ENCODE measurements at regions not wholly inside any gene's neighbourhood (a gene's known extent, or its start where the extent isn't known, plus 50 kb on each side); places are given as distances from the start of the nearest gene placed in this dataset.
A peak's percentile ranks its signal among the peaks of the same experiment; 100 is the strongest.
"Not testable (repeated sequence)": the region's sequence is repeated elsewhere in the genome, so short reads cannot be mapped to it uniquely, and the experiment has no call there.

DNA sequence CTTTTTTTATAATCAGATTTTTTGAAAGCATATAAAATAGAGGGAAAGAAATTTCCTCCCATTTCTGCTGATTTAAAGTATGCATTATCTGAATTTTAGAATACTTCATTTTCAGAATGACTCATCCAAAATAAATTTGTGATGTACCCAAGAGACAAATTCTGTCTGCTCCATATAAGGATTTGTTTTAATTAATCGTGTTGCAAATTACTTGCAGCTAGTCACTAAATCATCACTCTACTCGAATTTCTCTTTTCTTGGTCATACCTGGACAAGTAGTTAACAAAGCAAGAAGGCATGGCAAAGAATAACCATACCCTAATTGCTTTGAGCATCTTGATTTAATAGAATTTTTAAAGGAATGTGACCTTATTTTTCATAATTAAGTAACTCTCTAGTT is 284.1 kb upstream of the GRAMD2B start:
- DNase-seq (ENCODE audit: low read depth), result peak; percentile 13

DNA sequence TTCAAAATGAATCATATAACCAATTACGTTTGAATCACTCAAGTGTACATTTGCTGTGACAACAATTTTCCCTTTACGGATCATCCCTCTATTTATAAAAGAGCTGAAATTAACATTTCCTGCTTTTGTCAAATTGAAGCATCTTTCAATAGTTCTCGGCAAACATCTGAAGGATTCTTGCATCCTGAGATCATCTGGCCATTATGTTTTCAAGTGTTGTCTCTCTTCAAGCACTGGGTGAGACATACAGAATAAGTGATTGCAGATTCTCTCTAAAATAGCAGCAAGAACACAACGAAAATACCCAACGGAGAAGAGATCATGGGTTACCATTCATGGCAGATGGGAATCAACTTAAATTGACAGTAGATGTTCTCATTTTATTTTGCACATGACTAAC is 283.4 kb upstream of the GRAMD2B start:
- peak; percentile 31 for DNase-seq (ENCODE audit: low read depth)

DNA sequence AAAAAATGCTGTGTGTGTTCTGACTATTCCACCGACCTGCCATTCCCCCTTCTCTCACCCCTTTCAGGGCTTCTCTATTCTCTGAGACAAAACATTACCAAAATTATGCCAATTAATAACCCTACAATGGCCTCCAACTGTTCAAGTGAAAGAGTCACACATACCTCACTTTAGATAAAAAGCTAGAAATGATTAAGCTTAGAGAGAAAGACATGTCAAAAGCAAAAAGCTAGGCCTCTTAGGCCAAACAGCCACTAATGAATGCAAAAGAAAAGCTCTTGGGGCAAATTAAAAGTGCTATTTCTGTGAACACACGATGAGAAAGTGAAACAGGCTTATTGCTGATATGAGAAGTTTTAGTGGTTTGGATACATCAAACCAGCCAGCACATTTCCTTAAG is 279.6 kb upstream of the GRAMD2B start:
- DNase-seq (ENCODE audit: low read depth), result no peak

DNA sequence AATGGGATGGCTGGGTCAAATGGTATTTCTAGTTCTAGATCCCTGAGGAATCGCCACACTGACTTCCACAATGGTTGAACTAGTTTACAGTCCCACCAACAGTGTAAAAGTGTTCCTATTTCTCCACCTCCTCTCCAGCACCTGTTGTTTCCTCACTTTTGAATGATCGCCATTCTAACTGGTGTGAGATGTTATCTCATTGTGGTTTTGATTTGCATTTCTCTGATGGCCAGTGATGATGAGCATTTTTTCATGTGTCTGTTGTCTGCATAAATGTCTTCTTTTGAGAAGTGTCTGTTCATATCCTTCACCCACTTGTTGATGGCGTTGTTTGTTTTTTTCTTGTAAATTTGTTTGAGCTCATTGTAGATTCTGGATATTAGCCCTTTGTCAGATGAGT is 272.9 kb upstream of the GRAMD2B start:
- DNase-seq (ENCODE audit: low read depth), result not testable (repeated sequence)

DNA sequence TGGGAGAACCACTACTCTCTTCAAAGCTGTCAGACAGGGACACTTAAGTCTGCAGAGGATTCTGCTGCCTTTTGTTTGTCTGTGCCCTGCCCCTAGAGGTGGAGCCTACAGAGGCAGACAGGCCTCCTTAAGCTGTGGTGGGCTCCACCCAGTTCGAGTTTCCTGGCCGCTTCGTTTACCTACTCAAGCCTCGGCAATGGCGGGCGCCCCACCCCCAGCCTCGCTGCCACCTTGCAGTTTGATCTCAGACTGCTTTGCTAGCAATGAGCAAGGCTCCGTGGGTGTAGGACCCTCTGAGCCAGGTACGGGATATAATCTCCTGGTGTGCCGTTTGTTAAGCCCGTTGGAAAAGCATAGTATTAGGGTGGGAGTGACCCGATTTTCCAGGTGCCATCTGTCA is 267.9 kb upstream of the GRAMD2B start:
- not testable (repeated sequence) for DNase-seq (ENCODE audit: low read depth)

DNA sequence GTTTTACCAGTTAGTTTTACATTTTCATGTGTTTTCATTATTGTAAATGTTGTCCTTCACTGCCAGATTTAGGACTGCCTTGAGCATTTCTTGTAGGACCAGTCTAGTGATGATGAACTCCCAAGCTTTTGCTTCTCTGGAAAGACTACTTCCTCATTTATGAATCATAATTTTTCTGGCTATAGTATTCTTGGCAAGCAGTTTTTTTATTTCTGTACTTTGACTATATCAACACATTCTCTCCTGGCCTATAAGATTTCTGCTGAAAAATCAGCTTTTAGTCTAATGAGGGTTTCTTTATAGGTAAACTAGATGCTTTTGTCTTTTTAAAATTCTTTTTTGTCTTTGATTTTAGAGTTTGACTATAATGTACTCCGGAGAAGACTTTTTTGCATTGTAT is 256.8 kb upstream of the GRAMD2B start:
- no peak for DNase-seq (ENCODE audit: low read depth)

DNA sequence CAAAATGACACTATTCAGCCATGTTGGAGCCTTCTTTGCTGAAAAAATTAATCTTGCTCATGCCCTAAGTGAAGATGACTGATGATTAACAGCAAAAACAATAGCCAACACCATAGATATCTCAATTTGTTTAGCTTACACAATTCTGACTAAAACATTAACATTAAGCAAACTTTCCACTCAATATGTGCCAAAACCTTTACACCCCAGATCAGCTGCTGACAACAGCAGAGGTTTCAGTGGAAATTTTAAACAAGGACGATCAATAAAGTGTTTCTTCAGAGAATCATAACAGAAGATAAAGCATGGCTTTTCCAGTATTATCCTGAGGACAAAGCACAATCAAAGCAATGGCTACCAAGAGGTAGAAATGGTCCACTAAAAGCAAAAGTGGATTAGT is 254.4 kb upstream of the GRAMD2B start:
- no peak for DNase-seq (ENCODE audit: low read depth)

DNA sequence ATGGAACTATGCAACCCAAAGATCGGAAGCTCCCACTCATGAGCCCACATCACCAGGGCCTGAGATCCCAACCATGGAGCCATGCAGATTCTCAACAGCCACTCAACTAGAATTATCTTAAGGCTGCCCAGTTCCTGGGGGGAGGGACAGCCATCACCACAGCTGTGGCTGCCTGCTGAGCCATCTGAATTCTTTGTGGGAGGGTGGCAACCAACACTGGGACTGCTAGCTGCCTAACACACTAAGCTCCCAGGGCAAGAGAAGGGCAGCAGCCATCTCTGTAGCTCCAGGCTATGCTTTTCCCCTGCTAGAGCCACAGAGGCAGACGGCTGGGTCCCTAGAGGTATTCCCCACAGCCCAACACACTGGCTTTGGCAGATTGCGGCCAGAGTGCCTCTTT is 251.3 kb upstream of the GRAMD2B start:
- no peak for DNase-seq (ENCODE audit: low read depth)

DNA sequence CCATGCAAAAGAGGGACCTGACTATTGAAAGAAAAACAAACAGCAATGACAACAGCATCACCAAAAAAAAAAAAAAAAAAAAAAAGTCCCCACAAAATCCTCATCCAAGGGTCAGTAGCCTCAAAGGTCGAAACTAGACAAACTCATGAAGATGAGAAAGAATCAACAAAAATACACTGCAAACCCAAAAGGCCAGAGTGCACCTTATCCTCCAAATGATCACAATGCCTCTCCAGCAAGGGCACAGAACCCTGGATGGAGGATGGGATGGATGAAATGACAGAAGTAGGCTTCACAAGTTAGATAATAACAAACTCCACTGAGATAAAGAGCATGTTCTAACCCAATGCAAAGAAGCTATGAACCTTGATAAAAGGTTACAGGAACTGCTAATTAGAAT is 250.4 kb upstream of the GRAMD2B start:
- DNase-seq (ENCODE audit: low read depth), result no peak

DNA sequence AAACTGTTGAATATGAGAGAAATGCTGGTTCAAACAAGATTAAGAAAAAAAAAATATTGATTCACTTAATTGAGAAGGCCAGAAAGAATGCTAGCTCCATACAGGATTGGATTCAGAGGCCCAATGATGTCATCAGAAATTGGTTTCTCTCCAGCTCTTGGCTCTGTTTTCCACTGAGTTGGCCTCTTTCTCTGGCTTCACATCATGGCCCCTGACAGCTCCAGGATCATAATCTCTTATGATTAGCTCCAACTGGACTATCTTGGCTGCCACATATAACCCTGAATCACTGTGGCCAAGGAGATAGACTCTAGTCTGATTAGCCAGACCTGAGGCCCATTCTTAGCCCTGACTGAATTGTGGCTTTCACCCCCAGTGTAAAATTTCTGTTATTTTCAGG is 244.7 kb upstream of the GRAMD2B start:
- DNase-seq (ENCODE audit: low read depth), result peak; percentile 61

DNA sequence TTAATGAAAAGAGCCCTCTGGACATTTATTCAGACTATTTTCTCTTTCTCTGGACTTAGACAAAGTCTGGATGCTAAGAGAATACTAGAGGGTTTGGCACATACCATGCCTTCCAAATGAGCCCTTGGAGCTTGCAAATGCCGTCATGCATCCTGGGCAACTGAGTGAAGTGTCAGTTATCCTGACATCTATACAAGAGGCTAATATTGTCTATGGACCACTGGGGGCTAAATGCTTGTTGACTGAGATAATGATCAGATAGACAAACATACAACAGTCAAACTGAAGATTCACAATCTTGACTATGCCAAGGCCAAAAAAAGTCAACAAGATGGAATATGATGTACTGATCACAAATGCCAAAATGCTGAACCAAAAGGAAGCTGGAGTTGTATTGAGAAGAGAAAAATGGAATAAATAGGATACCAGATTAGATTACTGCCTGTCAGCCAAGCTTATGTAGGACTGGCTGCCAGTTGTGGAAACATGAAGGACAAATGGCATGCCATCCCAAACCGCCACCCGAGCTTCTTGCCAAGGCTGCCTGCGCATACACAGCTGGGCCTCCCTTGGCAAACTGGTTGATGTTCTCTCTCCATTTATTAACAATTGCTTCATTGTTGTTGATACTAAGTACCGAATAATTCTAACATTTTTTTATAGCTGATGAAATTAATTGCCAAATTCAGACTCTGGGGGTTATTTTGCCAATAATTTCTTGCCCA is 240.1 kb upstream of the GRAMD2B start:
- no peak for DNase-seq (ENCODE audit: low read depth)

DNA sequence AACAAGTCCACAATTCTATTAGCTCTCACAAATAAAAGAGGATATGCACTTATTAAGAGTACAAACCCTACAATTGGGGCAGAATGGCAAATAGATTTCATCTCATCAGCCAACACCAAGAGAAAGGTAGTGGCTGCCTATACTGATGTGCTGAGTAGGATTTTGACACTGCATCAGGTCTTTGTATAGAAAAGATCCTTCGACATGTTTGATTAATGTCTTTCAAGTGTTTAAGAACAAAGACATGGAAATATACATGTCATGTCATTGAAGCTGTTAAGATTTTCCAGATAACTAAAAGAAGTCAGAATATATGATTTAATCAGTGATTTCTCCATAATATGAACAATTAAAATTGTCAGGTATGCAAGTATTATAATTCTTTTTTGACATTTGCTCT is 238.7 kb upstream of the GRAMD2B start:
- DNase-seq (ENCODE audit: low read depth), result no peak

DNA sequence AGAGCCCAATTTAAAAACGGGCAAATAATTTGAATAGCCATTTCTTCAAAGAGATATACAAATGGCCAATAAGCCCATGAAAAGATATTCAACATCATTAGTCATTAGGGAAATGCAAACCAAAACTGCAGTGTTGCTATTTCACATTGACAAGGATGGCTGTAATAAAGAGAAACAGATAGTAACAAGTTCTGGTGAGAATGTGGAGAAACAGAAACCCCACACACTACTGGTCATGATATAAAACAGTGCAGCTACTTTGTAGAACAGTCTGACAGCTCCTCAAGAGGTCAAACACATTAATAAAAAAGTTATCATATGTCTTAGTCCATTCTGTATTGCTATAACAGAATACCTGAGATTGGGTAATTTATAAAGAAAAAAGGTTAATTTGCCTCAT is 237.0 kb upstream of the GRAMD2B start:
- no peak for DNase-seq (ENCODE audit: low read depth)

DNA sequence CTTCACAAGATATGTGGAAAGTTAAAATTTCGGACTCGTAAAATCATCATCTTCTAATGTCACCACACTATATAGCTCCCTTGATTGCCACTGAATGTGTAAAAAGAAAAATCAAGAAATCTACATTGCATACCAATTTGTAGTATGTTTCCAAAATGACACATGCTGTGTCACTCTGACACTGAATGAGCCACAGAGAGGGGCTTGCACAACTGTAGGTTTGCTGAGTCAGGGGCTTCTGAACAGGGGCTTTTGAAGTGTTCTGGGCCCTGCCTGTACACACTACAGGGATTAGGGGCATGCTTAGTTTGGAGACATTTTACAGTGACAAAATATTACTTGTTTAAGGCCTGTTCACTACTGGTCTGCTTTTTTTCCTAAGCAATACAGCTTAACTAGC is 234.4 kb upstream of the GRAMD2B start:
- no peak for DNase-seq (ENCODE audit: low read depth)

DNA sequence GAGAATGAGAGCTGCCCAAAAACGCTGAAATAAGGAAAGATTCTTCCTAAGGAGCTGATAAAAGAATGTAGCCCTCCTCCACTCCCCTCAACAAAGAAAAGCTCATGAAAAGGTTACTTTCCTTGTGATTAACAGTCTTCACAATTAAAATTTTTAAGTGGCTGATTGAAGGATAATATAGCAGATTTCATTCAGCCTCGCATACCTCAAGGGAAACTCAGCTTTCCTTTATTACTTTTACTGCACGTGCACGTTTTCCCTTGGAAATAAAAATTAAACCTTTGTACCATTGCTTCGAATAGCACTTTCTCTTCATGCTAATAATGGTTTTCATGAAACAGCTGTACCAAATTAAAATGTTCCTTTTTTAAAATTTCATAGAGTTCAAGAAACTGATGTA is 234.0 kb upstream of the GRAMD2B start:
- no peak for DNase-seq (ENCODE audit: low read depth)

DNA sequence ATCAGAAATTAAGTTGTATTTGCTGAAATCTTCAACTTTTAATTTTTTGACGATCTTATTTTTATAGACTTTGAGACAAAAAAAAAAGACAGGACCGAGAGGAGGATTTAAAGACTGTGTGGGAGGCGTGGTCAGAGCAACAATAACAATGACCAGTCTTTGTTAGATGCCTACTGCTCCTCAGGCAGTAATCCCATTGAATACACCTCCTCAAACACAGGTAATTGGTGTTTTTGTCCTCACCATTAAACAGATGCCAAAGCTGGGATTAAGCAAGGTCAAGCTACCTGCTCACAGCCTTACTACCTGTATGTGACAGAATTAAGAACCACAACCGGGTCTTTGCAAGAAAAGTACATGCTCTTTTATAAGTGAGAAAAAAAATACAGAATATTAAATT is 233.3 kb upstream of the GRAMD2B start:
- DNase-seq (ENCODE audit: low read depth), result no peak

DNA sequence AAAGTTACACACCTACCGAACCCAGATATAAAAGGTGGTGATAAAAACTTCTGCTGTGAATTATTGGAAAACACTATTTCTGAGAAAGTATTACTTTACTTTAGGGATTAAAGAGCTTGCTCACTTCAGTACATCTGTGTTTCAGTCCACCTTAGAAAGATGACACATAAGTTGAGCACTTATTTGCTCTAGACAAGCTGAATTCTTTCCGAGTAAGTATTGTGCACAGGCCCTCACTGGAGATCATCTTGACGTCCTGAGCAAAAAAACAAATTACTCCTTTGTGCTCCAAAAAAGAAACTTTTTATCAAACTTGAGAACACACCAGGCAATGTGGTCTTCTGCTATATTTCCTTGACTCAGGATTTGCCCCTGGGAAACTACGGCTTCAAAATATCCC is 231.0 kb upstream of the GRAMD2B start:
- peak; percentile 42 for DNase-seq (ENCODE audit: low read depth)

DNA sequence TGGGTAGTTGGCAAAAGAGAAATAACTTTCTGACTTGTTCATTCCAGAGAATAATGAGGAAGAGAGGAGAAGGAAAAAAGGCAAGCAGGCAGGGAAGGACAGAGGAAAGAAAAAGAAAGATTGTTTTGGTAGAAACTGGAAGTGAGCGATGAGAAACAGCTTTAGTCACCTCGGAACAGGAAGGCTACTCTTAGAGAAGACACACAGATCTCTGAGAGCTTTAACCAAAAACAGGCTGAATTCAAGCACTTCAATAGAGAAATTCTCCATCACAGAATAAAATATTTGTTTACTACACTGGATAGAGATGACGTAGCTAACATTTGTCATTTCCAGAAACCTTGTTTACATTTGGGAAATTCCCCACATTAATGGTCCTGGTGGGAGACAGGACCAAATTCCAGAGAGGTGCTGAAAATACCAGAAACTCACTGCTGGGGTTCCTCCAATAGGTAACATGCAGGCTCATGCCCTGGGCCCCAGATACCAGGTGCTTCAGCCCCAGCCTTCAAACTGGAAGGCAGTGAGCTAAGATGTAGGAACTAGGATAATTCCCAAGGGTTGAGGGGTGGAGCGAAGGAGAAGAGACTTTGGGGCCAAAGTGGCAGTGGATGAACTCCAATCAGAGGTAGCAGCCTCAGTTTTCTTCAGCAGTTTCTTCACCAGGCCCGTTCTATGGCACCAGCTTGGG is 227.7 kb upstream of the GRAMD2B start:
- peak; percentile 71 for DNase-seq (ENCODE audit: low read depth)

DNA sequence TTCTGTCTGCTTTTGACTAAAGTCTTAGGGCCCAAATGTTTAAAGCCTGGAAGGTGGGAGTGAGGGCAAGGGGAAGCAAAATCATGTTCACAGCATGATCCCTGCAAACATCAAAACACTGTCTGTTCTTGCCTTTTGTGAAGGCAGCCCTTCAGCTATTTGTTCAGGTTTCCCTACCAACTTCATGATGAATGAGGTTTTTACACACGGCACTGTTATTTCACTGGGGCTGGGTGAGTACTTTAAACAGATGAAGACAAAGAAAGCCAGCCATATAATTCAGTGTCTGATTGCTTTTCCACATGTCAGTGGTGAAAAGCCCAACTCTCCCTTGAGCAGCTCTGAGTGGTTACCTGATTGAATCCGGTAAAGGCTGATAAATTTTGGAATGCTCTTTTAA is 224.7 kb upstream of the GRAMD2B start:
- DNase-seq (ENCODE audit: low read depth), result no peak

DNA sequence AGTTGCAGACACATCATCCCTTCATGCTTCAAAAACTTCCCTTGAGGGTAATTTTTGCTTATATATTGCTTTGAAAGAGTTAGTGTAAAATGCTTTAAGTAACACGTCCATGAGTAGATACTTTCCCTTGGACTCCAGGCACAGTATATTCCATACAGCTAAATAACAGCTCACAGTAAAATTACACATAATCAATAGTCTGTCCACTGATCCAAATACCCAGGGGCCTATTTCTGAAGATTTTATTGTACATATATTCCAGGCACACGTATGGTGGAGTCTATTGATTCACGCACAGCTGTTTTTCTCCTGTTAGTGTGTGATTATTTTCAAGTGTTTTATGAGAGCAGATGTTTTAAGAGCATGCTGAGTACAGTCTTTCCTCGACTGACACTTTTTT is 223.7 kb upstream of the GRAMD2B start:
- DNase-seq (ENCODE audit: low read depth), result no peak

DNA sequence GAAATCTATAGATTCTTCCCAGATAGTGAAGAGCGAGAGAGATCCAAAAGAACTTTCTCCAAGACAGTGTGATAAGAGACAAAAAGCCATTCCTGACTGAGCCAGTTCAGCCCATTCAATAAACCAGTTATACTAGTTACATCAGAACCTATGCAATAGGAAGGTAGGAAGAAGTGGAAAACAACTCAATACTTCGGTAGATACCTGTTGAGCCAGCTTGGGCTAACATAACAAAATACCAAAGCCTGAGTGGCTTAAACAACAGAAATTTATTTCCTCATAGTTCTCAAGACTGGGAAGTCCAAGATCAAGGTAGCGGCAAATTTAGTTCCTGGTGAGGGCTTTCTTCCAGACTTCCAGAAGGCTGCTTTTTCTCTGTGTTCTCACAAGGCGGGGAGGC is 214.5 kb upstream of the GRAMD2B start:
- DNase-seq (ENCODE audit: low read depth), result no peak

DNA sequence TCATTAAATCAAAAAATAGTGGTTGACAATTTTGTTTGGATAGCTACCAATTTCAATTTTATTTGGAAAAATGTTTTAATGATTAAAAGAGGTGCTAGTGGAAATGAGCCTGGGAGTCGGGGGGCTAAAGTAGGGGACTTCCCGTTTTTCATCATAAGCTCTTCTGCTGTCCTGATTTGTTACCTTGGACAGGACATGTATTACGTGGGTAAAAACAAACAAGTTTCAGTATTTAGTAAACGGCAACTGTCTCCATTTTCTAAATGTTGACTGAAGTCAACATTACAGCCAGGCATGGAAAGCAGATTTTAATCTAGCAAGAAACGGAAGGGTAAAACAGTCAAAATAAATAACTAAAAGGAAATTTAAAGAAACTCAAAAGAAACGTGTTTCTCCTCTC is 212.3 kb upstream of the GRAMD2B start:
- no peak for DNase-seq (ENCODE audit: low read depth)

DNA sequence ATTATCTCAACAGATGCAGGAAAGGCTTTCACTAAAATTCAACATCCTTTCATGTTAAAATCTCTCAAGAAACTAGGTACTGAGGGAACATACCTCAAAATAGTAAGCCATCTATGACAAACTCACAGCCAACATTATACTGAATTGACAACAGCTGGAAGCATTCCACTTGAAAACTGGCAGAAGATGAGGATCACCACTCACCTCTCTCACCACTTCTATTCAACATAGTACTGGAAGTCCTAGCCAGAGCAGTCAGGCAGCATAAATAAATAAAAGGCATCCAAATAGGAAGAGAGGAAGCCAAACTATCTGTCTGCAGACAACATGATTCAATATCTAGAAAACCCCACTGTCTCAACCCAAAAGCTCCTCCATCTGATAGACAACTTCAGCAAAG is 203.6 kb upstream of the GRAMD2B start:
- DNase-seq (ENCODE audit: low read depth), result no peak

DNA sequence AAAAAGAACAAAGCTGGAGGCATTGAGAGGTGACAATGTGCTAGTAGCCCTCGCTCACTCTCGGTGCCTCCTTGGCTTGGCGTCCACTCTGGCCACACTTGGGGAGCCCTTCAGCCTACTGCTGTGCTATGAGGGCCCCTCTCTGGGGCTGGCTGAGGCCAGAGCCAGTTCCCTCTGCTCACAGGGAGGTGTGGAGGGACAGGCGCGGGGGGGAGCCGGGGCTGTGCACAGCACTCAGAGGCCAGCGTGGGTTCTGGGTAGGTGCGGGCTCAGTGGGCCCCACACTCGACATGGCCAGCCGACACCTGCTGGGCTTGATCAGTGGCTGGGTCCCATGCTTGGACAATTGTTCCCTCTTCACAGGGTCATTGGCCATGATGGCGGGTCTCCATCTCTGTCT is 202.5 kb upstream of the GRAMD2B start:
- DNase-seq (ENCODE audit: low read depth), result no peak

All from amniotic epithelial cell (primary cell).